ENCODE measurements at regions not wholly inside any gene's neighbourhood (a gene's known extent, or its start where the extent isn't known, plus 50 kb on each side); places are given as distances from the start of the nearest gene placed in this dataset.
A peak's percentile ranks its signal among the peaks of the same experiment; 100 is the strongest.
"Not testable (repeated sequence)": the region's sequence is repeated elsewhere in the genome, so short reads cannot be mapped to it uniquely, and the experiment has no call there.

DNA sequence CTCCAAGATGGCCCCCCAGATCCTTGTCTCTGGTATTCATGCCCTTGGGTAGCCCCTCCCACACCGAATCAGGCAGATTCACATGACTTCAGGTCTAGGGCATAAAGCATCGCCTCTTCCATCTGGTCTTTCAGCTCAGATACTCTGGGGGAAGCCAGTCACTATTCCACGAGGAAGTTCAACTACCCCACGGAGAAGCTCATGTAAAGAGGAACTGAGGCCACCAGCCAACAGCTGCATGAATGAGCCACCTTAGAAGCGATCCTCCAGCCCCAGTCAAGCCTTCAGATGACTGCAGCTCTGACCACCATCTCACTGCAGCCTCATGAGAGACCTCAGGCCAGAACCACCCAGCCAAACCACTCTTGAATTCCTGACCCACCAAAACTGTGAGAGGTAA is 54.1 kb downstream of the SOCS3 start:
- H3K27ac ChIP-seq = no peak overlapping the region
- DNase-seq (ENCODE audit: low read depth, low spot score) = no peak

DNA sequence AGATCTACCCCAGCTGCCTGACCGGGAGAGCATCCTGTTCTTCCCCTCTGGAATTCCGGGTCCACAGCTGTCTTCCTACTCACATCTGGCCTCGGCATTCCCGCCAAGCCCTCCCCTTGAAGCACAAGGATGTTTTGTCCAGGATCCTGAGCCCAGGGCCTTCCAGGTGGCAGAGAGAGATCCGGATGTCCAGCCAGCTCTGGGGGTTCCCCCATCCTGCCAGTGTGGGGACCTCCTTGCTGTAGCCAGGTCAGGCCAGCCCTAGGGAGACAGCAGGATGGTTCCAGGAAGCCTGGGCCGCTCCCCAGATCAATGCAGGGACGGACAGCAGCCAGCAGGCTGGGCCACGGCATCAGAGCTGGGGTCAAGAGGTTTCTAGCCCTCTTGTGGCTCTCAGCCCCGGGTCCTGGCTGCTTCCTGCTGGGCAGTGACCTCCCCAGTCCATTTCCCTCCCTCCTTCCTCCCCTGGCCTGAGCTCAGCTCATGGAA is 55.3 kb downstream of the SOCS3 start:
- DNase-seq (ENCODE audit: low read depth, low spot score) = no peak
- no peak overlapping the region for H3K27ac ChIP-seq

DNA sequence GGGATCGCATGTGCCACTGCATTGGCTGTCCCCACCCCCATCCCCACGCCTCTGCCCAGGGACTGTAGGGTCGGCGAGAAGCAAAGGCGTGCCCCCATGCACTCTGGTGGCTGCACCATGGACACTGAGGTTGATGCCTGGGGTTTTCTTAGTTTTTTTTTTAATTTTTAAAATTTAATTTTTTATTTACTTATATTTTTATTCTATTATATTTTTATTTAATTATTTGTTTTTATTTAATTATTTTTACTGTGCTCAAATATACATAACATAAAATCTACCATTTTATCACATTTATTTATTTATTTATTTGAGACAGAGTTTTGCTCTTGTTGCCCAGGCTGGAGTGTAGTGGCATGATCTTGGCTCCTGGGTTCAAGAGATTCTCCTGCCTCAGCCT is 57.4 kb downstream of the SOCS3 start:
- no peak for DNase-seq (ENCODE audit: low read depth, low spot score)
- H3K27ac ChIP-seq = no peak overlapping the region

DNA sequence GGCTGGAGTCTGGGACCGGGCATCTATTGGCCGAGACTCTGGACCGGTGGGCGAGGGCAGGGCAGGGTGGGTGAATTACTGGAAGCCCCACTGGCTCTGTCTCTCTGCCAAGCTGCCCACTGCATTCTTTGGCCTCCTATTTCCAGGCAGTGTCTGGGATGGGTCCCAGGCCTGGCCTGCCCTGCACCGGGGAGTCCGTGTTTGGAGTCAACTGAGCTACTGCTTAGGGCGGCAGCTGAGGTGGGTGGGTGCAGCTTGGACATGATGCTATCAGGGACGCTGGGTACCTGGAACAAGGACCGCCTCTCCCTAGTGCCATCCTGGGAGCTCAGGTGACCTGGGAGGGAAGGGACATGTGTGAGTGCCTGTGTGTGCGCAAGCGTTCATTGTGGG is 58.1 kb downstream of the SOCS3 start:
- peak overlapping the region; percentile 91 for H3K27ac ChIP-seq
- DNase-seq (ENCODE audit: low read depth, low spot score) = no peak

DNA sequence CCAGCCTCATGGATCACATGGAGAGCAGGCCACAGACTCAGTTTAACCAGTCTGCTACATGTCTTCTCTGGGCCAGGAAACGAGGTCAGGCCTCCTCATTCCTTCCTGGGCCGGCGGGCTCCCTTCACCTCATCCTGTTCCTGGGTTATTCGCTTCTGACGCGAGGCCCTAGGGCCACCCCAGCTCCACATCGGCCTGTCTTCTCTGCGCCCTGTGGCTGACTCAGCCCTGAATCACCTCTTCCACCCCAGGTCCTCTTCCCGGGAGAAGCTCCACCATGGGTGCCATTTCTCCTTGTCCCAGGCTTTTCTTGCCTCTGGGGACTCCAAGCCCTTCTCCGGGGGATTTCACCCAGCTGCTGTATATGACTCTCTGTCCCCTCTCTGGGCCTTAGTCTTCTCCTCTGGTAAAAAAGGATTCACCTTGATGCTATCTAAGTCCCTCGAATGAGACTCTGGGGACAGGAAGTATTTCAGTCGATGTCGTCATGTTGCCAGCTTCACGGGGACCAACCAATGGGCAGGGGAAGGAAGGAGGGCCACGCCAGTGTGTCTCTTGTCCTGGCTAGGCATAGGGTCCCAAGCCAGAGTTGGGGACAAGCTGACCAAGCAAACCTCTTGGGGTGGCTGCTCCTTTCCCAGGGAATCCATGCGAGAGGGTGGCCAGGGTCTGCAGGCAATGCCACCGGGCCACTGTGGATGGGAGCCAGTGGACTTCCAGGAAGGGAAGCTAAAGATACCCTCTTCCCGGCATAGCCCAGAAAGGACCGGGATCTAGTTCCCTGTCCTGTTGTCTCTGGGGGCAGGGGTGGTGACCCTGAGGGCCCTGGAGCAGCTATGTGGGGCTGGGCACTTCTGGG is 58.7 kb downstream of the SOCS3 start:
- H3K27ac ChIP-seq = peak overlapping the region; percentile 91
- DNase-seq (ENCODE audit: low read depth, low spot score) = peak; percentile 24

DNA sequence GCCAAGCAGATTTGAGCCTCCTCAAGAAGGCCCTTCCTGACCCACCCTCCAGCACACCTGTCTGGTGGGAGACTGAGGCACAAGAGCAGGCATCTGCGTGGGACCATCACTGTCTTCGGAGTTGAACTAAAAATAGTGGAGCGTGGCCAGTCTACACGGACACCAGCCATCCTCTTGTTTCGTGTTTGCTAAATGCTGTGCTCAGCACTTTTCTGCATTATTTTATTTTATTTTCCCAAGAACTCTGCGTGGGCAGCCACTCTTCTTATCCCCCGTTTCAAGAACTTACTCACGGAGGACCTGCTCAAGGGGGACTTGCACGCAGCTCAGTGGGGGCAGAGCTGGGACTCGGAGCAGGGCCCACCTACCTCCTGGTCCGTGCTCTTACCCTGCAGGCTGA is 60.8 kb downstream of the SOCS3 start:
- DNase-seq (ENCODE audit: low read depth, low spot score) = no peak
- no peak overlapping the region for H3K27ac ChIP-seq

DNA sequence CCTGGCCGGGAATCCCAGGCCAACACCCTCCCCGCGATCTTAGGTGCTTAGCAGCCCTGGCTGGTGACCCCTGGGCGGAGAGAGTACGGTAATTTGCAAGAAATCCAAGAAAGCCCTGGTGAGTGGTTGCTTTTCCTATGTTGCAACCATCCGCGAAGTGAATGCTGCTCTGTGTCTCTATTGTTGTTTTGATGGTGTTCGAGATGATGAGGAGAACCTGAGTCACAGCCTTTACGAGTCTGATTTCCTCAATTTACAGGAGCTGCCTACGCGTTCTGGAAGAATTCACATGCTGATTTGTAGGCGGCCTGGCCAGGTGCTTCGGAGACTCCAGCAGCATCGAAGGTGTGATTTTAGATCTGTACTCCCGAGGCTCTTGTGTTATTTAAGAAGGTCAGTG is 63.3 kb downstream of the TMEM235 start:
- DNase-seq (ENCODE audit: low read depth, low spot score) = peak; percentile 94

DNA sequence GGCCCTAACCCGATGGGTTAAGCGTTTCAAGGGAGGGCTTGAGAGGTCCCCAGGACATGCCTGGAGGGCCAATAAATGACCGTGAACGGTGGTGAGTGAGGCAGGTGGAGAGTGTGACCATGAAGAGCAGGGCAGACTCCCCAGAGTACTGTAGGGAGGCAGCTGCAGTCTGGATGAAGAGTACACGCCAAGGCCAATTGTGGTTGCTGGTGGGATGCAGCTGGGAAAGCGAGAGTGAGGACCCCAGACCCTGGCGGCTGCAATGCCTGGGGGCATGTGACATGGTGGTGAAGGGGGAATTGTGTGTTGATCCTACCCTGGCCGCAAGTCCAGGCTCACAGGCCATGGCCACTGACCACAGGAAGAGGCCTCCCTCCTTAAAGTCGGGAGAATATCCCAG is 62.9 kb downstream of the TMEM235 start:
- H3K27ac ChIP-seq = peak overlapping the region; percentile 54
- DNase-seq (ENCODE audit: low read depth, low spot score) = no peak

More for the DNA sequence above, 63.3 kb downstream of the TMEM235 start:
- H3K27ac ChIP-seq = peak overlapping the region; percentile 54

DNA sequence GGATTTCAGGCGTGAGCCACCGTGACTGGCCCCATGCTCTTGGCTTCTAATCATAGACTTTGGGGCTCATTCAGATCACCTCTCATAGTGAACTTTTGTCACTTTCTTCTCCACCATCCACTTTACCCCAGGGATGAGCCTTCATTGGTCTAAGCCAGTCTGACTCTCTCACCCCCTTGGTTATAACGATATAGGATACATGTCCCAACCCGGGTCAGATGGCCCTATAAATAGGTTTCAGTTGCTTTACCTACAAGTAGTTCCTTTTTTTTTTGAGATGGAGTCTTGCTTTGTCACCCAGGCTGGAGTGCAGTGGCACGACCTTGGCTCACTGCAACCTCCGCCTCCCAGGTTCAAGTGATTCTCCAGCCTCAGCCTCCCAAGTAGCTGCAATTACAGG is 61.7 kb downstream of the TMEM235 start:
- H3K27ac ChIP-seq; DNase-seq (ENCODE audit: low read depth, low spot score): not testable (repeated sequence)

DNA sequence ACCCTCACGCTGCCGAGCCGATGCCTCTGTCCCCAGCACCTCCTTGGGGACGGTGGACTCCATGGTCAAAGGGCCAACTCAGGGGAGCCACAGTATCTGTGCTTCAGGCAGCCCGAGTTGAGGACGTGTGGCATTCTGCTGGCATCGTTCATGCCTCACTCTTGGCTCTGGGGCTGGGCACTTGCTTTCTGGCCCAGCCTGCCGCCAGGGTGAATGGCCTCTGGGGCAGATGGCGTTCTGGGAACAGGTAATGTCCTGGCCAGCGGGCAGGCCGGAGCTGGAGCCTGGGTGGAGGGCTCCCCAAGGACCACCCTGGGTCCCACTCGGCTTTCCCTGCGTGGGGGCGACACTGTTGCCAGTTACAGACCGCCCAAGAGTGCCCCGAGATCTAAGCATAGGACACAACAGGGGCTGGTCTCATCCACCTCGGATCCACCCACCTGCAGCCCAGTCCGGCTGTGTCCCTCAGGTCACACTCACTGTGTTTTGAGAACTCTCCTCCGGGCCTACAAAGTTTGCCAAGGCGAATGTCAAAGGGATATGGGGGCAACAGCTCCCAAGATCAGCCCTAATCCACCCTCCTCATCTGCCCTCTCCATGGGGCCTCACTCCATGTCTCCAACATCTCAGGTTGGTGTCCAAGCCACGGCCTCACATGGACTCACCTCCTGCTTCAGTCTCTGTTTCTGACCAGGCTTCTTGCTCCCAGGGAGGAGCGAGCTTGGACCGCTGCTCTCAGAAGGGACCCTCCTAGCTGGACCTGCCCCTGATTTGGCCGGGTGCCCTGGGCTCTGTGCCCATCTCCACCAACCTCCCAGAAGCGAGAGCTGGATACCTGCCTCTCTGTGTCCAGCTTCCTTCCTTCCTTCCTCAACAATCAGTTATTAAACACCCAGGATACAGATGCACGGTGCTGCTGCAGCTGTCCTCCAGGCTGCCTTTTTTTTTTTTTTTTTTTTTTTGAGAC is 60.8 kb downstream of the TMEM235 start:
- H3K27ac ChIP-seq = no peak overlapping the region
- no peak for DNase-seq (ENCODE audit: low read depth, low spot score)

DNA sequence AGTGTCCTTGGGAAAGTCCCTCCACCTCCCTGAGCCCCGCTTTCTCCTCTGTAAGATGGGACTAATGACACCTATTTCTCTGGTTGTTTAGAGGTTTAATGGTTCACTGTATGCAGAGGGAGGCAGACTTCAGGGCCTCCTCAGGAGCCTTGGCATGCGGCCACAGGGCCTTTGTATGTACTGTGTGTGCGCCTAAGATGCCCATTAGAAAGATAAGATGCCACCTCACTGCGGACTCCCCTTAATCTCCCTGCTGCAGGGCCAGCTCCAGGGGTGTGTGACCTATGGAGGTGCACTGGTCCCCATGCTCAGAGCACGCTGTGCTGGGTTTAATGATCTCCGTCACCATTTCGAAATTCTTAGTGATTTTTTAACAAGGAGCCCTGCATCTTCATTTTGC is 59.3 kb downstream of the TMEM235 start:
- no peak for DNase-seq (ENCODE audit: low read depth, low spot score)
- H3K27ac ChIP-seq = no peak overlapping the region

Measured in epithelial cell of prostate (primary cell).